HG03571 (cell line): ENCODE measurements at regions not wholly inside any gene's neighbourhood (a gene's known extent, or its start where the extent isn't known, plus 50 kb on each side); places are given as distances from the start of the nearest gene placed in this dataset.

Experiments used
- ATAC-seq: cut with Tn5 transposase; IDR thresholded peaks from one replicate; pipeline ENCODE4 v1.9.1; 2021; ENCODE audit not compliant: unreplicated experiment

- ATAC-seq = no peak
These were observed 54.7 kb upstream of the OPCML start for GRCh38 chr11:133586903-133587517.

GRCh38 chr11:133582750-133583149, 50.4 kb upstream of the OPCML start:
- ATAC-seq = no peak

GRCh38 chr11:133582326-133582725, 50.0 kb upstream of the OPCML start:
- no peak for ATAC-seq
